ENCODE measurements at regions not wholly inside any gene's neighbourhood (a gene's known extent, or its start where the extent isn't known, plus 50 kb on each side); places are given as distances from the start of the nearest gene placed in this dataset.

DNA sequence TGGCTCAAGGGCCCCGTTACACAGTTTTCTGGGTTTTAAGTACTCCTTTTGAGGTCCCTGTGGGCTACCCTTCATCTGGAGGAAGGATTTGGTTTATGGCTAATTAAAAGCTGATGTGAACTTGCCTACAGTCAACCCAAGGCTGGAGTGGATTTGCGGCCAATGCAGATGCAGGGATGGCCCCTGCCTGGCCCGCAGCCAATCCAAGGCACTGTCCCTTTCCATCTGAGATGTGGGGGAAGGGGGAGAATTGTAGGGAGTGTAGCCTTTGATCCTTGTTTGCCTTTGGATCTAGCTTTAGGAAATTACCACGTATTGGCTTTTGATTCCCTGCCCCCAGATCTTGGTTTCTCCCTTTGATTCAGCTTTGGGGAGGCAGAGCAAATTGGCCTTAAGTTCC lies 128.0 kb upstream of the GGTLC1 start:
- DNase-seq (ENCODE audit: insufficient read length, low spot score) = no peak
- no peak for FAIRE-seq

DNA sequence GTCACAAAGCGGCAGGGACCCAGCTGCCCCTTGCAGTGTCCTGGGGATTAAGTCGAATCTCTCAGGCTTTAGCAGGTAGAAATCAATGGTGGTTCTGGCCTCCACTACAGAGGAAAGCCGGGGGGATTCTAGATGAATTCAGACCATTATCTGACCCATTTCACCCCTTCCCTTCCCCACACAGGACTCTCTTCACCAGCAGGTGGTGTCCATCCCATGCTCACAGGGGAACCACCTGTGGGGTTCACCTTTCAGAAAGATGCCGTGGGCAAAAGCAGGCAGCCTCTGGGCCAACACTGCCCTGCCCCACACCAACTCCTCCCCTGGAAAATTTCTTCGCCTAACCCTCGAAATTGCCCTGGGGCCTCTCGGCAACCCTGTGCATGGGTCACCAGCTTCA lies 123.8 kb upstream of the GGTLC1 start:
- DNase-seq (ENCODE audit: insufficient read length, low spot score) (no peak), FAIRE-seq (no peak)

DNA sequence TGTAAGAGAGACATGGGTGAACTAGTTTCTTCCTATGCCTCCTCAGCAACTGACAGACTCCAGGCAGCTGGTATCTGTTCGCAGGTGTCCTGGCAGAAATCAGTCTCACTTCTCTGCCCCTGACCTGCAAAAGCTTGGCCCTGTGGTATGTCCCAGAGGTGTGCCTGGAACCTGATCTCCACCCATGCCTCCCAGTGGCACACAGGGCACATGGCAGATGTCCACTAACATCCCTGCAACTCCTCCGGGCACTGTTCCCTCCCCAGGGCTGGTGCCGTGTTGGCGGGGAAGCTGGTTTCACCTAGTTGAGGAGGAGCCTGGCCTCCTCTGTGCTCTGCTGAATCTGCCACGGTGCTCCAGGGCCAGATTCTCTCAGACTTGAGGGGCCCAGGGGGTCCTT lies 123.3 kb upstream of the GGTLC1 start:
- FAIRE-seq (no peak), DNase-seq (ENCODE audit: insufficient read length, low spot score) (no peak)

- no peak for FAIRE-seq
Measured at GRCh38 chr20:24109537-24109936, 121.0 kb upstream of the GGTLC1 start.

DNA sequence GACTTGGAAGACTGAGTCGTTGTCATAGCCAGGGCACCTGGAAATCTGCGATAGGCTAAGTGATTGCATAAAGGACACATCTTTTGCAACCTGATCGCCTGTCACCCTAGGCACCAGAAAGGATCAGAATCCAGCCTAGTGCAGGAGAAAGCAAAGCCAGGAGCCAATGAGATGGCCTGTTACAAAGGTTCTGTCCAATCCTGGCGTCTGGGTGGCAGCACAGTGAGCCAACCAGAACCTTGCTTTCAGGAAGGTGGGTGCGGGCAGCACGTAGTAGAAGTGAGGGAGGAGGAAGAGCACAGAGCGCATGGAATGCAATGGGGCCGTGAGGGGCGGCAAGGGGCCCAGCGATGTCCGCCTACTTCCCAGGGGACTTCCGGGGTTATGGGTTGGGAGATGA lies 120.4 kb upstream of the GGTLC1 start:
- no peak for FAIRE-seq
- no peak for DNase-seq (ENCODE audit: insufficient read length, low spot score)

More at GRCh38 chr20:24109537-24109936, 121.0 kb upstream of the GGTLC1 start:
- no peak for DNase-seq (ENCODE audit: insufficient read length, low spot score)

DNA sequence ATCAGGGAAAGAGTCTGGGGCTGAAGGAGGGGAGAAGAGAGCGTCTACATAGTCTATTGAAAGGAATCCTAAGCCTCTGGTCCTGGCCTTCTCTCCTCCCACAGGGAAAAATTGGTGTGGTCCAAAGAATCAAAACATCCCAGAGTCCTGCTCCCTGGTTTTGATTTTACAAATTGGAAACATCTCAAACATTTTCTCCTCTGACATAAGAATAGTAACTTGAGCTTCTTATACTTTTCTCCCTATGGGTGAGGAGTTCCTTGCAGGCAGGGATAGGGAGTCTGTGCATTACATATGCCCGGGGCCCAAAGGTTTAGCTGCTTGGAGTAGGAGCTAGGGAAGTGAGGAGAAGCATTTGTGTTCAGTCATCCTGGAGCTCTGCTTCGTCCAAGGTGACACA lies 120.0 kb upstream of the GGTLC1 start:
- DNase-seq (ENCODE audit: insufficient read length, low spot score) (no peak), FAIRE-seq (no peak)

DNA sequence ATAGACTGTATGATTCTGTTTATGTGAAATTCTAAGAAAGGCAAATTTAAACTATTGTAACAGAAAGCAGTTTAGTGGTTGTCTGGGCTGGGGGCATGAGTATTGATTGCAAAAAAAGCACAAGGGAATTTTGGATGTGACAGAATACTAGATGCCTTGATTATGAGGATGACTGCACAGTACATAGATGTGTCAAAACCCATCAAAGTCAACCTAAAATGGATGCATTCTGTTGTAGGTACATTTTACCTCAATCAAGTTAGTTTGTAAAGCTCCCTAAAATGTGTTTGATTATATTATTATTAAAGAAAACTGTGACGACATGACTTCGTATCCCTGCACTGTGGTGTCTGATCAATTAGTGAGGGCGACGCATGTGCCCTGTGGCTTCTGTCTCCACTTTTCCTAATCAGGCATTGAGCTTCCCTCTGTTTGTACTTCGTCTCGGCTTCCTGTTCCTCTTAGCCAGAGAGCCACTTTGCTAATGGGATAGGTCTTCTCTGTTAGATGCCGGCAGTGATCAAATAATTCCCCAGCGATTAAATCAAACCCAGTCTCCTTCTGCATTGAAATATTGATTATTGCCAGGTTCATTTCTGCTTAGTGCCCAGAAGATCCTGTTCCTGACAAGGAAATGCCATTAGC lies 118.3 kb upstream of the GGTLC1 start:
- no peak for FAIRE-seq
- no peak for DNase-seq (ENCODE audit: insufficient read length, low spot score)

DNA sequence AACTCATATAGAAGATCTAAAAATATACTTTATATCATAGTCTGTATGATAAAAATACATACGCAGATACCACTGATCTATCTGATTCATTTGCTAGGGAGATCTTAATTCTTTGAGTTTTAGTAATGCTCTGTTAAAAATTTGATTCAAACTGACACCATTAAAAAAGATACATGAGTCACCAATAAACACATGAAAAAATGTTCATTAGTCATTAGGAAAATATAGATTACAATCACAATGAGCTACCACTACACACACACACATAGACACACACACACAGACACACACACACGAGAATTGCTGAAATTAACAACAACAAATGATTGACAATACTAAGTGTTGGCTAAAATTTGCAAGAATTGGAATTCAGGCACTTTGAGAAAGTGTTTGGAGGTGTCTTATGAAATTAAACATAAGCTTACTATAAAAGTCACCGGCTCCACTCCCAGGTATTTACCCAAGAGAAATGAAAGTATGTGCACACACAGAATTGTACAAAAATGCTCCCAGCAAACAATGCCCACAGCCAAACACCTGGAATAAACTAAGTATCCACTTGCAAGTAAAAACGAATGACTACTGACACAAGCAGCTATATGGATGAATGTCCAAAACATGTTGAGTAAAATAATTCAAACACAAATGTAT lies 117.7 kb upstream of the GGTLC1 start:
- no peak for DNase-seq (ENCODE audit: insufficient read length, low spot score)
- FAIRE-seq = no peak

DNA sequence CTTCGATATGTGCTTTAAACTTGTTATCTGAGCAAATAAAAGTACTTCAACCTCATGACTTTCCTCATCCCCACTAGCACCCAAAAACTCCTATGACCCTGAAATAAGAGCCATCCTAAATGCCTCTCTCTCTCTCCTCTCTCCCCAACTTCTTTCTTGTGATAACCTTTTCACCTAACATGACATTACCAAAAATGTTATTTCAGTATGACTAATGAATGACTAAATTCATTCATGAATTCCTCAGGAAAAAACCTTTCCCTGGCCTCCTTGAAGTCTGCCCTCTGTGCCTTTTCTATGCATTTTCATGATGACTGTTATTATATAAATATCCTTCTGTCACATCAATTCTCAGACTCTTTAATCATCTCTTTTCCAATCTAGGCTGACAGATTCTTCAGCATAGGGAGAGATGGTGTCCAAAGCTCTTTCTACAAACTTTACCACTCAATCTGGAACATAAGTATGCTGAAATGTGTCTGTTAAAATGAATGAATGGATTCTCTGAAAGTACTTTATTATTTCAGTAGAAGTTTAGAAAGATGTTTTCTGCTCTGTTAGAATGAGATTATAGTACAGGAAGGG lies 114.3 kb upstream of the GGTLC1 start:
- FAIRE-seq = no peak

GRCh38 chr20:24102290-24102689 lies 113.7 kb upstream of the GGTLC1 start:
- DNase-seq (ENCODE audit: insufficient read length, low spot score) = no peak
- no peak for FAIRE-seq

More for the DNA sequence above, 114.3 kb upstream of the GGTLC1 start:
- no peak for DNase-seq (ENCODE audit: insufficient read length, low spot score)

- DNase-seq (ENCODE audit: insufficient read length, low spot score) (peak; percentile 14), FAIRE-seq (no peak)
Measured at GRCh38 chr20:24100370-24101011, 111.9 kb upstream of the GGTLC1 start.

- DNase-seq (ENCODE audit: insufficient read length, low spot score) = no peak
- no peak for FAIRE-seq
Measured at GRCh38 chr20:24098886-24099285, 110.3 kb upstream of the GGTLC1 start.

DNA sequence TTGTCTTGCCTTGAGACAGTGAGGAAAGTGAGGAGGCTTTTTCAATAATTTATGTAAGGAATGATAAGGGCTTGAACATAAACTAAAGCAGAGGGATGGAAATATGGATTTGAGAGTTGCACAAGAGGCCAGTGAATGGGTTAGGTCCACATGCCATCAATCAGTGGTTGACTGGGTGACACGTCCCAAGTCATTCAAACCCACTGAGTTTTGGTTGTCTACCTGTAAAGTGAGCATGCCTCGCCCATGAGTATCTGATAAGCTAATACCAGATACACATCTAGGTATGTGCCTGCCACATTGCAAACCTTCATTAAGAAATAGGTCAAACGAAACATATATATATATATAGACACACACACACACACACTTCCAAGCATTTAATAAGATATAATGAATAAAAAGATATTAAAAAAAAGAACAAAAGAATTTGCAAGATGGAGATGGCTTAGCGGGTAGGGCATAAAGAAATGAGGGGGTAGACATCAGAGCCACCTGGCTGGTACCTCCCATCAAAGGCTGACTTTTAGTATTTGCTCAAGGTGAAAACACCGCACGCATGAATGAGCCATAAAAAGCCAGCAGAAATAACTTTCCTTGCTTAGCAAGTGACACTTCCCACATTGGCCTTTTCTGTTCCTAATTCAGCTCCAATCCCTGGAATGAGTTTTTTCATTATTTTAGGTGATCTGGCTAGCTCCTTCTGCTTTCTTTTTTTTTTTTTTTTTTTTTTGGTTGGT lies 109.1 kb upstream of the GGTLC1 start:
- DNase-seq (ENCODE audit: insufficient read length, low spot score) (no peak), FAIRE-seq (no peak)

DNA sequence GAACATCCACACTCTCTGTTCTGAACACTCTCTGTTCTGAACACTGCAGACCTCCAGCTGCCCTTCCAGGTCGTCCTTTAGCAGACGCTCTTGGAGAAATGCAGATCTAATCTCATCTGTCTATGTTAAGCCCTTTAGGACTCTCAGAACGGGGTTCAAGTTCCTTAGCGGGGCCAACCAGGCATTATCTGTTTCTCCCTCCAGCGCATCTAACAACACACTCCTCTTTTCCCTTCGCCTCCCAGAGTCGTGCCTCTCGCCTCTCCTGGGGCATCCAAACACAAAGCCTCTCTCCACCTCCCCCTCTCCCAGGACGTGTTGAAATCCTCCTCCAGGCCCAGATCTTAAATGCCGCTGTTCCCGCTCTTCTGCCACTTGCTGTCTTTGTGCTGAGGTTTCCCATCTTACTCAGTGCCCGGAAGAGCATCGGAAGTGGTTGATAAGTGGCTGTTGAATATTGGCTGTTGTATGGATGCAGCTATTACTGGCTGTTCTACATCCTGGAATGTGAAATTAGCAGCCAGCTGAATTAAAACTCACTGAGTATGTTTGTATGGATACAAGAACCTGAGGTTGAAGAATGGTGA lies 108.4 kb upstream of the GGTLC1 start:
- no peak for DNase-seq (ENCODE audit: insufficient read length, low spot score)
- no peak for FAIRE-seq

GRCh38 chr20:24096264-24096663 lies 107.7 kb upstream of the GGTLC1 start:
- FAIRE-seq = no peak
- DNase-seq (ENCODE audit: insufficient read length, low spot score) = no peak

- no peak for DNase-seq (ENCODE audit: insufficient read length, low spot score)
- no peak for FAIRE-seq
Measured at GRCh38 chr20:24095756-24096155, 107.2 kb upstream of the GGTLC1 start.

GRCh38 chr20:24095303-24095702 lies 106.7 kb upstream of the GGTLC1 start:
- no peak for DNase-seq (ENCODE audit: insufficient read length, low spot score)
- FAIRE-seq = no peak

DNA sequence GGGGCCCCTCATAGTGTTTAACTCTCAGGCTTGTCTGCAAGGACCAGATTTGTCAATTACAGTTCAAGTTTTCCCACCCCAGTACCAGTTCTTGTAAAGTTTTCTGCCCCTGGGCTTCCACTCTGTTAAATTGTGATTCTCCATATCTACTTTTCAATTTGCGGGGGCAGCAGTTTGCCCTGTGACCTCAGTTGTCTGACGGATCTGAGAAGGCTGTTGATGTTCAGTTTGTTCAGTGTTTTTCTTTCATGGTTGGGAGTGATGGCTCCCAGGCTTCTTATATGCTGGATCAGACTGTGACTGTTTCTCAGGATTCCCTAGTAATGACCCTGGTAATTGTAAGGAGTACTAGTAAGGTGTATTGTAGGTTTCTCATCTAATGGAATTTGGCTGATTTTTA lies 101.0 kb upstream of the GGTLC1 start:
- no peak for FAIRE-seq

DNA sequence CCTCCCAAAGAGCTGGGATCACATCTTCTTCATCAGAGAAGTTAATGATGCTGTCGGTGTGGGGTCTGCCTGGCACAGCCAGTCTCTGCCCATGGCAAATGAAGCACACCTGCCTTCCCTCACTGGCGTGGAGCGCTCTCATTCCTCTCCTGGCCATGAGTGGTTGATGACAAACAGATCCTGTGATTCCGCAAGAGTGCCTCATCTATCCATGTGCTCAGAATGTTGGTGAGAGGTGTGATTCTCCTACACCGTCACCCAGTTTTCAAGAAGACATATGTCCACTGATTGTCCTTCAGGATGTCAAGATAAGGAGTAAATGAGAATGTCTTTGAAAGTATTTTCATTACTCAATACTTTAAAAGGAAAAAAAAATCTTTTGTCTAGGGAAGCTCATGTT lies 97.5 kb upstream of the GGTLC1 start:
- FAIRE-seq (no peak), DNase-seq (ENCODE audit: insufficient read length, low spot score) (no peak)

More for the DNA sequence above, 101.0 kb upstream of the GGTLC1 start:
- DNase-seq (ENCODE audit: insufficient read length, low spot score) = no peak

DNA sequence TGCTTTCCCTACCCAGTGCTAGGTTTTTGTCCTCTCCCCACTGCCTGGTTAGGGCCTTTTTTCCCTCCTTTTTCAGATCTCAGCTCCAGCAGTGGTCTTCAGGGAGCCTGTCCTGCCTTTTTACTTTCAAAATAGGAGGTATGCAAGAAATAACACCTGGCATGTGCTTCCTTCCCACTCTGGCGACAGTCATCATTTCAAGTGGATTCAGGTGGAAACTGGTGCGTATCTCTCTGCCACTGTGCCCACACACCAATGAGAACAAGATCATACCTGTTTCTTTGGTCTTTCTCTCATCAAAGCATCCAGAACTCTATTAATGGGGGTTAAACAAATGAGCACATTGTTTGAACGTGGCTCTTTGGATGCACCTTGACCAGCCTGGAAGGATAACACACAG lies 95.7 kb upstream of the GGTLC1 start:
- DNase-seq (ENCODE audit: insufficient read length, low spot score) (no peak), FAIRE-seq (no peak)

GRCh38 chr20:24081077-24081476 lies 92.5 kb upstream of the GGTLC1 start:
- no peak for FAIRE-seq
- no peak for DNase-seq (ENCODE audit: insufficient read length, low spot score)

Measured in GM19239 (cell line).